Astrocyte (in vitro differentiated cells and primary cell): ENCODE measurements at regions not wholly inside any gene's neighbourhood (a gene's known extent, or its start where the extent isn't known, plus 50 kb on each side); places are given as distances from the start of the nearest gene placed in this dataset.

Experiments
- DNase-seq: peaks from one replicate; pipeline ENCODE4 v3.0.0-alpha.2; 2010; ENCODE audit warnings: low read depth
- FAIRE-seq: peaks from 2 replicates; lab custom pipeline; 2011; peaks lifted over from hg19 to GRCh38; lab: Jason Lieb, UNC
- H2AFZ ChIP-seq: 2 replicates; pipeline ENCODE4 v1.6.0; 2012; ENCODE audit warnings: low read depth, low read length, inconsistent platforms
- H3K27ac ChIP-seq: 2 replicates; pipeline ENCODE4 v1.5.1; 2011; ENCODE audit warnings: low read depth, low read length, inconsistent platforms
- H3K27me3 ChIP-seq: 2 replicates; pipeline ENCODE4 v1.6.0; 2011; ENCODE audit warnings: low read length, inconsistent platforms; ENCODE audit not compliant: insufficient read depth
- H3K36me3 ChIP-seq: 2 replicates; pipeline ENCODE4 v1.5.1; 2011; ENCODE audit warnings: low read length, inconsistent platforms; ENCODE audit not compliant: insufficient read depth
- H3K4me1 ChIP-seq: 2 replicates; pipeline ENCODE4 v1.5.1; 2011; ENCODE audit warnings: low read length, inconsistent platforms; ENCODE audit not compliant: insufficient read depth
- H3K4me2 ChIP-seq: 2 replicates; pipeline ENCODE4 v1.6.0; 2012; ENCODE audit warnings: low read length, inconsistent platforms
- H3K4me3 ChIP-seq: 2 replicates; pipeline ENCODE4 v1.5.1; 2011; ENCODE audit warnings: low read depth, mild to moderate bottlenecking, low read length, inconsistent platforms; ENCODE audit not compliant: insufficient read depth
- H3K79me2 ChIP-seq: 2 replicates; pipeline ENCODE4 v1.6.0; 2012; ENCODE audit warnings: mild to moderate bottlenecking, low read length, inconsistent platforms; ENCODE audit not compliant: insufficient read depth
- H3K9ac ChIP-seq: 2 replicates; pipeline ENCODE4 v1.6.0; 2012; ENCODE audit warnings: mild to moderate bottlenecking, low read length, inconsistent platforms
- H3K9me3 ChIP-seq: 2 replicates; pipeline ENCODE4 v1.5.1; 2012; ENCODE audit warnings: low read depth, mild to moderate bottlenecking, low read length, inconsistent platforms; ENCODE audit not compliant: insufficient read depth
- H4K20me1 ChIP-seq: 2 replicates; pipeline ENCODE4 v1.6.0; 2012; ENCODE audit warnings: low read length, inconsistent platforms; ENCODE audit not compliant: insufficient read depth
- H3K27ac Mint-ChIP-seq: one replicate; pipeline ENCODE4 v1.8.0; 2021; ENCODE audit warnings: mild to moderate bottlenecking, mixed read lengths; ENCODE audit not compliant: unreplicated experiment
- H3K27me3 Mint-ChIP-seq: one replicate; pipeline ENCODE4 v1.8.0; 2021; ENCODE audit warnings: low read depth, mixed read lengths; ENCODE audit not compliant: unreplicated experiment
- H3K36me3 Mint-ChIP-seq: one replicate; pipeline ENCODE4 v1.8.0; 2021; ENCODE audit warnings: low read depth, mixed read lengths; ENCODE audit not compliant: unreplicated experiment
- H3K4me1 Mint-ChIP-seq: one replicate; pipeline ENCODE4 v1.8.0; 2021; ENCODE audit warnings: low read depth, mixed read lengths; ENCODE audit not compliant: unreplicated experiment
- H3K4me3 Mint-ChIP-seq: one replicate; pipeline ENCODE4 v1.8.0; 2021; ENCODE audit warnings: mild to moderate bottlenecking, moderate library complexity, mixed read lengths; ENCODE audit not compliant: unreplicated experiment
- H3K9me3 Mint-ChIP-seq: one replicate; pipeline ENCODE4 v1.8.0; 2021; ENCODE audit warnings: mild to moderate bottlenecking, mixed read lengths; ENCODE audit not compliant: unreplicated experiment
- CTCF ChIP-seq: IDR thresholded peaks from 2 replicates; pipeline ENCODE4 v1.5.1; 2011; ENCODE audit warnings: low read depth, mild to moderate bottlenecking, inconsistent platforms, low read length, moderate library complexity; ENCODE audit not compliant: insufficient read depth
- EZH2 ChIP-seq: IDR thresholded peaks from 2 replicates; pipeline ENCODE4 v1.6.1; 2012; ENCODE audit warnings: mild to moderate bottlenecking, low read length, inconsistent platforms; ENCODE audit not compliant: insufficient read depth

GRCh38 chr2:66866331-66867062 lies 431.6 kb downstream of the MEIS1 start:
- DNase-seq (peak; percentile 56), FAIRE-seq (peak; percentile 60)
- Histone ChIP-seq H3K4me1 (peaks cover 43% of the 10 kb centered on the region), H3K27me3 (no peaks in the 10 kb centered on the region), H3K36me3 (no peaks in the 10 kb centered on the region), H2AFZ (no peak overlapping the region), H3K27ac (no peak overlapping the region), H3K4me2 (peak overlapping the region; percentile 5), H3K79me2 (no peaks in the 10 kb centered on the region), H4K20me1 (no peaks in the 10 kb centered on the region), H3K9me3 (no peaks in the 10 kb centered on the region), H3K4me3 (no peak overlapping the region), H3K9ac (no peak overlapping the region)
- H3K36me3 Mint-ChIP-seq, result no peaks in the 10 kb centered on the region
- H3K4me3 Mint-ChIP-seq, result no peak overlapping the region
- peak overlapping the region; percentile 64 for H3K27ac Mint-ChIP-seq
- no peaks in the 10 kb centered on the region for H3K27me3 Mint-ChIP-seq
- TF ChIP-seq EZH2, result no peak
- no peak for TF ChIP-seq CTCF
- peaks cover 55% of the 10 kb centered on the region for H3K4me1 Mint-ChIP-seq
- no peaks in the 10 kb centered on the region for H3K9me3 Mint-ChIP-seq

DNA sequence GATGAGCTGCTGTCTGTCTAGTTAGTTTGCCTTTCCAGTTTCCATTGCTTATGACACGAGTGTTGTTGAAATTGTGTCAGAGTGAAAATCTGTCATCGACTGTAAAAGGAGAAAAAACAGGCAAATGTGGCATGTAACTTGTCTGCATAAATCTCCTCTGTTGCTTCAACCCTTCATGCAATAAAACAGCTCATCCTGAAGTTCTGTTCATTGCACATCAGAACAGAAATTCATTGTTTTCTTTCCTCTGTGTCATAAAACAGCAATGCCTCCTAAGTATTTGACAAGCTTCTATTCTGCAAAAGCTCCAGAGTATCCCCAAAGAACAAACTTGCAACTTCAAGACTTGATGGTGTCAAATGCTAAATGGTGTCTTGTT lies 432.1 kb downstream of the MEIS1 start:
- H3K4me2 ChIP-seq, result peak overlapping the region; percentile 5
- Mint-ChIP-seq H3K4me1 (peaks cover 57% of the 10 kb centered on the region), H3K27ac (peak overlapping the region; percentile 64), H3K4me3 (no peak overlapping the region), H3K27me3 (no peaks in the 10 kb centered on the region), H3K9me3 (no peaks in the 10 kb centered on the region), H3K36me3 (no peaks in the 10 kb centered on the region)
- H3K36me3 ChIP-seq, result no peaks in the 10 kb centered on the region
- H3K4me3 ChIP-seq, result no peak overlapping the region
- peaks cover 44% of the 10 kb centered on the region for H3K4me1 ChIP-seq
- no peaks in the 10 kb centered on the region for H3K9me3 ChIP-seq
- TF ChIP-seq EZH2, result no peak
- no peaks in the 10 kb centered on the region for H3K27me3 ChIP-seq
- no peaks in the 10 kb centered on the region for H4K20me1 ChIP-seq
- no peak overlapping the region for H2AFZ ChIP-seq
- no peak overlapping the region for H3K27ac ChIP-seq
- H3K9ac ChIP-seq, result no peak overlapping the region
- FAIRE-seq, result peak; percentile 9
- DNase-seq, result no peak
- no peaks in the 10 kb centered on the region for H3K79me2 ChIP-seq

DNA sequence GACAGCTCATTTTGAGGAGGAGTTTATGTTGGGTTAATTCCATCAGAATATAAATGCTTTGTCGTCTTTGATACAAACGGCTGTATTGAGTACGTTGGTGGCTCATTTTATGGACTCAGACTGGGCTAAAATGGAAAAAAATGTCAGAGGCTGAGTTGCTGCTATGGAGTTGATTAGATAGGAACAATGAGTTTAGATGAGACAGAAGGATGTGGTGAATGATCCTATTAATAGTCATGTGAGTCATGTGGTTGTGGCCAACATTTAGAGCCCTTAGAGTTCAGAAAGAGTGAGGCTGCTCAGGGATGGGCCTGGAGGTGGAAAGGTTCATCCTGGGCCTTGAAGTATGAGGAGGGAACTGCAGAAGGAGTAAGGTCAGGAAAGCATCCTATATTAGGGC lies 434.2 kb downstream of the MEIS1 start:
- Histone ChIP-seq H3K36me3 (no peaks in the 10 kb centered on the region), H3K4me1 (peaks cover 48% of the 10 kb centered on the region), H3K9ac (peak overlapping the region; percentile 11), H3K79me2 (no peaks in the 10 kb centered on the region), H3K27ac (peak overlapping the region; percentile 73), H3K9me3 (no peaks in the 10 kb centered on the region), H4K20me1 (no peaks in the 10 kb centered on the region), H2AFZ (no peak overlapping the region), H3K27me3 (no peaks in the 10 kb centered on the region), H3K4me3 (no peak overlapping the region), H3K4me2 (peak overlapping the region; percentile 26)
- peak; percentile 9 for FAIRE-seq
- DNase-seq, result peak; percentile 89
- Mint-ChIP-seq H3K4me3 (no peak overlapping the region), H3K9me3 (no peaks in the 10 kb centered on the region), H3K27ac (no peak overlapping the region), H3K36me3 (no peaks in the 10 kb centered on the region), H3K4me1 (peaks cover 60% of the 10 kb centered on the region), H3K27me3 (no peaks in the 10 kb centered on the region)
- TF ChIP-seq CTCF (no peak), EZH2 (no peak)
